SK-N-MC (cell line): ENCODE measurements at regions not wholly inside any gene's neighbourhood (a gene's known extent, or its start where the extent isn't known, plus 50 kb on each side); places are given as distances from the start of the nearest gene placed in this dataset.
"Not testable (repeated sequence)": the region's sequence is repeated elsewhere in the genome, so short reads cannot be mapped to it uniquely, and the experiment has no call there.

Experiments
- EZH2 ChIP-seq: fragments of 200-600 bp; sonication (generic); IDR thresholded peaks from one replicate; pipeline ENCODE4 v1.6.1; 2017; ENCODE audit warnings: antibody characterized with exemption
- FOXP2 ChIP-seq: optimal IDR thresholded peaks from 2 replicates; pipeline ENCODE3; 2011; ENCODE audit warnings: mild to moderate bottlenecking, moderate library complexity; ENCODE audit not compliant: insufficient read depth; ENCODE audit errors: extremely low read length, control extremely low read depth
- POLR2AphosphoS5 ChIP-seq: IDR thresholded peaks from 2 replicates; pipeline ENCODE4 v1.6.1; 2012; ENCODE audit warnings: mild to moderate bottlenecking, low read depth, low read length, borderline replicate concordance

DNA sequence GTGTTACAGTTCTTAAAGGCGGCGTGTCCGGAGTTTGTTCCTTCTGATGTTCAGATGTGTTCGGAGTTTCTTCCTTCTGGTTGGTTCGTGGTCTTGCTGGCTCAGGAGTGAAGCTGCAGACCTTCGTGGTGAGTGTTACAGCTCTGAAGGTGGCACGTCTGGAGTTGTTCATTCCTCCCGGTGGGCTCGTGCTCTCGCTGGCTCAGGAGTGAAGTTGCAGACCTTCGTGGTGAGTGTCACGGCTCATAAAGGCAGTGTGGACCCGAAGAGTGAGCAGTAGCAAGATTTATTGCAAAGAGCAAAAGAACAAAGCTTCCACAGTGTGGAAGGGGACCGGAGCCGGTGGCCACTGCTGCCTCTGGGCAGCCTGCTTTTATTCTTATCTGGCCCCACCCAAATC lies 65.3 kb upstream of the NDST4 start:
- not testable (repeated sequence) for TF ChIP-seq EZH2, POLR2AphosphoS5, FOXP2
